COLO668 (cell line): ENCODE measurements at regions not wholly inside any gene's neighbourhood (a gene's known extent, or its start where the extent isn't known, plus 50 kb on each side); places are given as distances from the start of the nearest gene placed in this dataset.

Experiments used
- DNase-seq: peaks from one replicate; lab custom pipeline; 2025; ENCODE audit not compliant: unreplicated experiment; lab: John Stamatoyannopoulos, UW

DNA sequence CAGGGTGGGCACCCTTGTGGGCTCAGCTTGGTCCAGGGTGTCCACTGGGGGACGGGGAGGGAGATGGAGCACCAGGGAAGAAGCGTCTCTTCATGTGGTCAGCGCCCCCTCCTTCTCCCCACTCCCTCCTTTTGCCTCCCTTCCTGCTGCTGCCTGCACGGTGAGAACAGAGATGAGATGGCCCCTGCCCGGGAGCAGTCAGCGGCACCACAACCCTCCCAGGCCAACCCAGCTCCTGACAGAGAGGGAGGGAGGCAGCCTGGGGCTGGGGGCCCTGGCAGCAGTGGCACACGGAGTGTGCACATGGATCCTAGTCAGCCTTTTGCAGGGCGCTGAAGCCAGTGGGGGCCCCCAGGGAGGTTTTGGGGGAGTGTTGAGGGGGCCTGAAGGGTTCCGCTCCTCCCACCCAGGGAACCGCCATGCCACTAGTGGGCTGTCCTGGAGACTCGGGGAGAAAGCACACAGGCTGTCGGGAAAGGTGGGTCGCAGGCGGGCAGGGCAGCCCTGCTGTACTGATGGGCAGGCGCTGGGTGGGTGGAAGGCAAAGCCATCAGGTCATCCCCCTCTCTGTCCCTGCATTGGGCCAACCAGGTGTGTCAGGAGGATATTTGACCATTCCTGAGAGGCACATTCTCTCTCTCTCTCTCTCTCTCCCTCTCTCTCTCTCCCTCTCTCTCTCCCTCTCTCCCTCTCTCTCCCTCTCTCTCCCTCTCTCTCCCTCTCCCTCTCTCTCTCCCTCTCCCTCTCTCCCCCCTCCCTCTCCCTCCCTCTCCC is 94.3 kb upstream of the BHLHE23 start:
- no peak for DNase-seq

DNA sequence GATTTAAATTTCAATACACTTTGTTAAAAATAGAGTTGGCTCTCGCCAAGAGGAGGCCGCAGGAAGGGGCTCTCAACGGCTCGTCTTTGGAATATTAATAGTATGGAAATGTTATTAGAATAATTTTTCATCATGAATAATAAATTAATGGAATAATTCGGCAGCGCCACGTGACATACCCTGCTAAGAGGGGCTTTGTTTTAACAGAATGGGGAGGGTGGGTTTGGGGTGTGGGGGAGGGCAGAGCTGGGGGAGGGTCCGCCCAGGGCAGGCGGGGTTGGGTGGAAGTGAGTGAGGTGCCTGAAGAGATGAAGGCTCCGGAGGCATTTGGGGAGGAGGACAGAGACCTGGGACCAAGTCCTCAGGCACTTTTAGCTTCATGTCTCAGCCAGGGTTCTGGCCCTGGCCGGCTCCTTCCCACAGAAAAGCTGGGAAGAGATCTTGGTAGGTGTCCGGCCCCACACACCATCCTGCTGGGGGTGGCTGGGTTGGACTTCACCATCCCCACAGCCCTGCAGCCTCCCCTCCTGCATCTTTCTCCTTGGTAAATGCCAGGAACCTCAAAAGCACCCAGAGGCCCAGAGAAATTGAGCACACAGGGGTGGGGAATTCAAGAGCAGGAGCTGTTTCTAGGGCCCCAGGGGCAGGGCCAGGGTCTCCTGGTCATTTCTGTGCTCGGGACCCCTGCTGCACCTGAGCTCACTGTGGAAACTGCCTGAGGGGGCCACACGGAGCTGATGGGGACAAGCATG is 93.6 kb upstream of the BHLHE23 start:
- no peak for DNase-seq

DNA sequence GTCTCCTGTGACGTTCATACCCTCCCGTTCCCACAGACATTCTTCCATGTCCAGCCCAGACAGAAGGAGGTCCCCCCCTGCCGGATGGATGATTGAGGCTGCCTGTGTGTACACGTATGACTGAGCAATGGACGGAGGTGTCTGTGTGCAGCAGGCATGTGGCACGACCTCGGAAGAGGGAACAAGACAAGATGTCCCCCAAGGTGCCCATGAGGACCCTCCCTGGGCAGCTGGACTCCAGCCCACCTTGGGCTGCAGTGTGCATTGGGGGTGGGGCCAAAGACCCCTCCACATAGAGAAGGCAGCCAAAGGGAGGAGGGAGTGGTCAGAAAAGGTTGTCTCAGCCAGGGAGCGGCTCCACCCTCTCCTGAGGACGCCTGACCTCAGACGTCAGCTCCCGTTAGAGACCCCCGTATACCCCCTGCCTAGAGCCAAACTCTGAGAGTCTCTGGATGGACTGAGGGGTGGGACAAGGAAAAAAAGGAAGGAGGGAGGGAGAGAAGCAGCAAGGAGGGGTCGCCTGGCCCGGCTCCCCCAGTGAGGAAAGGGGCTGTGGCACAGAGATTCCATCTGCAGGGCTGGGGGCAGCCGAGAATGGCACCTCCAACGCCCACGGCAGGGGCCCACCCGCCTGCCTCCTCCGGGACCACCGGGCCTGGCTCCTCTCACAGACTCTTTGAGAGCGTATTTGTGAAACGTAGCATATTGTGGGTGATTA is 92.9 kb upstream of the BHLHE23 start:
- no peak for DNase-seq

DNA sequence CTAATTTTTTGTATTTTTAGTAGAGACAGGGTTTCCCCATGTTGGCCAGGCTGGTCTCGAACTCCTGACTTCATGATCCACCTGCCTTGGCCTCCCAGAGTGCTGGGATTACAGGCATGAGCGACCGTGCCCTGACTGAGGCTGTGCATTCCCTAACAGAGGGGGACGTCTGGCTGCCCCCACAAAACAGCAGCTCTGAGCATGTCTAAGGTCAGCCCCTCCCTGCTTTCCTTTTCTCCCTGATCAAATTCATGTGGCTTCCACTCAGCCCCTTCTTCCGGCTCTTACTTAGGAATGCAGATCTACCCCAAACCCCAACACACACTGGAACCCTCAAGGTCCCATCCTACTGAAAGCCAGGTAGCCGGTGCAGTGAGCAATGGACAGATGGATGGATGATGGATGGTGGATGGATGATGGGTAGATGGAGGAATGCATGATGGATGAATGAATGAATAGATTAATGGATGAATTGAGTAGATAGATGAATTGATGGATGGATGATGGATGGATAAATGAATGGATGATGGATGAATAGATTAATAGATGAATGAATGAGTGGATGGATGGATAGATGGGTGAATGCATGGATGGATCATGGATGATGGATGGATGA is 91.5 kb upstream of the BHLHE23 start:
- DNase-seq = no peak

DNA sequence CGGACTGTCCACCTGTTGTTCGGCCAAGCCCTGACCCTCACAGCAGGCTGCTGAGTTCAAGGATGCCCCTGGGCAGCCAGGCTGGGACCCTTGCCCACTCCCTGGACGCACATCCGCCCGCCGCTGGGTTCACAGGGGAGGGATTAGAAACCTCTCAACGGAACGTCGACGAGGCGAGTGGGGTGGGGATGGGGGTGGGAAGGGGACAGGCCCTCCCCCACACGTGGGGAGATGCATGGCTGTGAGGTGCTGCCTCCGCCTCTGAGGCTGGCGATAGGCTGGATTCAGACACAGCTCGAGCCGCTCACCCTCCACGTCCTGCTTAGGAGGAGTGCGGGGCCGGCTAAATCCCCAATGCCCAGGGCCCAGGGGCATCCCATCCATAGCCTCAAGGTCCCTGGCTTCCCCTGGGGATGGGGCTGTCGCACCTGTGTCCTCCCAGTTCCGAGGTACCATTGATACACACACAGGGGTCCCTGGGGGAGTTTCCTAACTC is 90.6 kb upstream of the BHLHE23 start:
- DNase-seq = no peak

DNA sequence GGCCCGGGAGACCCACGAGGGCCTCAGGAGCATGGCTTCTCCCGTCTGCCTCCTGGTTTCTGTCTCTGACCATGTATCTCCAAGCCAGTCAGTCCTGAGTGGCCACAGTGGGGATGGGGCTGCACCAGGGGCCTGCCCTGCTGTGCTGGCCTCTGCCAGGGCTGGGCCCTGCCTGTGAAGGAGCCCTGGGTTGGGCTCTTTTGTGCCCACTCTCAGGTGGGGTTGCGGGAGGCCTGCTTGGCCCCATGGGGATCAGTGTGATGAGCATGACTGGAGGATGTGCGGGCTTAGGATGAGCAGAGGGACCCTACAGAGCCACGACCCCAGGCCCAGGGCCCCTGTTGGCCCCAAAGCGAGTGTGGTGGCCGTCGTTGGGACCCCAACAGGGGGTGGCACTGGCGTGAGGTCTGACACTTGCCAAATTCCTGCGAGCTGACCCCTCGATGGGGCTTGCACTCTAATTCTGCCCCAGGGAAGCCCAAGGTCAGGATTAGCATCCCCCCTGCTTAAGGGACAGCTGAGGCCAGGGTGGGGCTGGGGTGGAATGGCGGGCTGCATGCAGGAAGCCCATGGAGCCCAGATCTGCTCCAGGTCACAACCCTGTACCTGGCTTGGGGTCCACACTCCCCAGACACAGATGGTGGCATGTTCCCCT is 90.0 kb upstream of the BHLHE23 start:
- DNase-seq = no peak

DNA sequence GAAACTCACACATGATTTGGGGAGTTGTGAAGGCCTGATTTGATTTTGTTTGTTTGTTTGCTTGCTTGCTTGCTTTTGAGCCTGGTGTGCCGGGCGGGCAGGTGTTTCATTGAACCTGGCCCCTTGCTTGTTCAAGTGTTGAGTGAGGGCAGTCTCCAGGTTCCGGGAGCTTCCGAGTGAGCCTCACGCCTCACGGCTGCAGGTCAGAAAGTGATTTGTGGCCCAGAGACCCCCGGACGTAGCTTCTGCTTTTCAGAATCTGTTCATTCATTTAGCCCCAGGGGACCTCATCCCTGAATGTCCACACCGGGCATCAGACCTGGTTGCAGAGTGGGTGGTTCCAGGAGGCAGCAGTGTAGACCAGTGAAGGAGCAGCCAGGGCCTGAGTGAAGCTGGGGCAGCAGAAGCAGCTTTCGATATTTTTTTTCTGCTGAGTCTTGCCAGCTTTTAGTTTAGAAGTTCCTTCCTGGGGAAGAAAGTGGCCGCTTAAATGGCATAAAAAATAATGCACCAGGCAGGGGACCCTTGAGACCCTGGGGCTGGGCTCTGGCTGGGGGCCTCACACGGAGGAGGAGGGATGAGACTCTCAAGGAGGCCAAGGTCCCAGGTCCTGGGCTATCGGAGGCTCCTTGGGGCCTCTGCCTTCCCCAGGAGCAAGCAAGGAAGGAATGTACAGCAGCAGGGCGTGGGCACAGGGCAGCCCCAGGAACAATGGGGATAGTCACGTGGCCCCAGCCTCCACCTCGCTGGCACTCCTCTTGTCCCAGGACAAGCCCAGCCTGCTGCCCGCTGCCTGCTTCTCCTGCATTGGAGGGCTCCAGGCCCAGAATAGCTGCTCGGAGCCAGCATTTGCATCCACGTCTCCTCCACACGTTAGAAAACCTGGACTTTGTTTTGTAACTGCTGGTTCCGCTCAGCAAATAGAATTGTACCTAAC is 89.2 kb upstream of the BHLHE23 start:
- DNase-seq = no peak

DNA sequence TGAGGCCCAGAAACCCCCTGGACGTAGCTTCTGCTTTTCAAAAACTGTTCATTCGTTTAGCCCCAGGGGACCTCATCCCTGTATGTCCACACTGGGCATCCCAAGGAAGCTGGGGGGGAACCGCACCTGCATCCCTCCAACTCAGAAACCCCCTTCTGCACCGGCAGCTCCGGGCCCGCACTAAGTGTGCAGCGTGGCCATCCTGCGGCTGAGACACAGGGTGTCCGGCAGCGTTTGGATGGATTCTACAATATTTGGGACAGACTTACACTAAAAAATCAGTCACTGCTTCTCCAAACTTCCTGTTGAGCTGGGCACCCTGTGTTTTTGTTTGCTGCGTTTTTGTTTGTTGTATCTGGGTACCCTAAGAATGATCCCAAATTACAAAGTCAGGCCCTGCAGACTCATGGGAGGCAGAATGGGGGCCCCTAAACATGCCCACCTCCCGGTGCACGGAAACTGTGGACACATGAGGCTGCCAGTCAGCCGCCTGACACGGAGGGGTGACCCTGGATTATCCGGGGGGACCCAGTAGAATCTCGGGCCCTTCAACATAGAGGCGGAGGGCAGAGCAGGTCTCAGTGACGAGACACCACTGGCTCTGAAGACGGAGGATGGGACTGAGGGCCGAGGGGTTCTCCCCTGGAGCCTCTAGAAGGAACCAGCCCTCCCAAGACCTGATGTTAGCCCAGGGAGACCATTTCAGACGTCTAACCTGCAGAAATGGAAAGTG is 88.2 kb upstream of the BHLHE23 start:
- no peak for DNase-seq

DNA sequence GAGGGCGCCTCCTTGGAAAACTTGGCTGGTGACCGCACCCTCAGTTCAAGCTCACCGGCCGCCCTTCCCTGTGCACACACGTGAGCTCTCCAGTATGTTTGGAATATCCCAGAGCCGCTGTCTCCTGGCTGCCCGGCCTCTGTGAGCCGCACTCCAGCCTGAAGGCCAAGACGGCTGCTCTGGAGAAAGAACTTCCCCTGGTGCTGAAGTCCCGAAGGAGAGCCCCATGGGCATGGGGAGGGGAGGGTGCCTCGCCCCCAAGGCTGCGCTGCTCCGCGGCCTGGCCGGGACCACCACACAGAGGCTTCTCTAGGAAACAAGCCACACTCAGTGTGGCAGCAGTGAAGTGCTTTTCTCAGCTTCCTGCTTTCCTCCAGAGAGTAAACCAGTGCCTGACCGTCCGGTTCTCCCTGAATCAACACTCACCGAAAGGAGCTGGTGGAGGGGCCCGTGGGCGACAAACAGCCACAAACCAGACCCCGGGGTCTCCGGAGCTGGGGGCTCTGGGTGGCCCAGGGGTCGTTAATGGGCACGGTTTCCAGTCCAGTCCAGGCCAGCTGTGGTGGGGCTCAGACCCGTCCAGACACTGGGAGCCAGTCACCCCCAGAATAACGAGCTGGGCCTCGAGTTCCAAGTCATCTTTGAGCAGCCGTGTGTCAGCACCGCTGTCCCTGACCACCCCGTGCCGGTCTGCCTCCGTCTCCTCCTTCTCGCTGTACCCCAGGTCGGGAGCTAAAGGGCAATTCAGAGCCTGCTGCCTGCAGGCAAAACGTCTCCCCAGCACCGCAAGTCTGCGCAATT is 87.4 kb upstream of the BHLHE23 start:
- DNase-seq = no peak

DNA sequence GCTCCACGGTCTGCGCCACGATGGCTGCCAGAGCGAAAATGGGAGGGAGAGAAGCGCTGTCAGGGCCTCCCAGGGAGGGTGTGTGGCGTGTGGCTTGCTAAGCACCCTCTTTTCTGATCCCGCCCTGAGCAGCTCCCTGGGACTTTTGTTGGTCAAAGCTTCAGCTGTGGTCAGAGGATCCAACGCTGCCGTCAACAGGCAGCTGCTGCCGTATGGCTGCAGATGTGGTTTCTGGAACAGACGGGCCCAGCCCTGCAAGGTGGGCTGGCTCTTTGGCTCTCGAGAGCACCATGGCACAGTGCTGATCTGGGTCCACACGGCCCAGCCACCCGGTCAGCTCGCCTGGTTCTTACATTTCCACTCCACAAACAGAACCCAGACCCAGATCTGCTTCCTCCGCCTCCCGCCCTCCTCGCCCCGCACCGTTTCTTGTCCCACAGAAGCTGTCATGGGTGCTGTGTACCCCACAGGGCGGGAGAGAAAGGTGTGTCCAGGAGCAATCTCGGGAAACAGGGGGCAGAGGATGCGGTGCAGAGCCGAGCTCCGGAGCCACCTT is 86.0 kb upstream of the BHLHE23 start:
- DNase-seq = no peak

DNA sequence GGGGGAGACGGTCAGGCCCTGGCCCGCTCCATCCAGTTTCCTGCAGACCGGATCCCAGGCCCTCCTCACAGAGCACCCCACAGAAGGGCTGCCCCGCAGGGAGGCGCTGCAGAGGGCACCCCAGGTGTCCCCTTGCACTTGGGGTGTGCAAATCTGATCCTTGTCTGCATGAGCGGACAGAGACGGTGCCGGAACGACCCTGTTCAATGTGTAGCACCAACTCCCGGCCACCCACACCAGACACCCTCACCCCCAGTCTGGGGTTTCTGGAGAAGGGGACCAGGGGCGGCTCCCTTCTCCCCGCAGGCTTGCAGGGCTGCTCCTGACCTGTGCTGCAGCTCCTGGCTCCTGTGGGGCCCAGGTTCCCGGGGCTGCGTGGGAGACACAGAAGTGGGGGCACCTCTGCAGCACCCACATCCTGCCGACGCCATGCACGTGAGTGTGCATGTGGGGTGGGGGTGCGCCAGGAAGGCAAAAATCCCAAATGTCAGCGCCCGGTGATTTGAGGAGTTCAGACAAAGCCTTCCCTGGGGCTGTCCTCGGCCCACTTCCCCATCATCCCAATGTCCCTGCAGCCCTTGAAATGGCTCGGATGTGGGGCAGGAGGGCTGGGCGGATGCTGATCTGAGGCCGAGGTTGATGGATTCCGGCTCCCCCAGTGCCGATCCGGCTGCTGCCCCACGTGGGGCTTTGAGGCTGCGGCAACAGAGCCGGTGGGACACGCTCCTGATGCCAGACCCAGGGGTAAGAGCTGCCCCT is 85.3 kb upstream of the BHLHE23 start:
- no peak for DNase-seq

DNA sequence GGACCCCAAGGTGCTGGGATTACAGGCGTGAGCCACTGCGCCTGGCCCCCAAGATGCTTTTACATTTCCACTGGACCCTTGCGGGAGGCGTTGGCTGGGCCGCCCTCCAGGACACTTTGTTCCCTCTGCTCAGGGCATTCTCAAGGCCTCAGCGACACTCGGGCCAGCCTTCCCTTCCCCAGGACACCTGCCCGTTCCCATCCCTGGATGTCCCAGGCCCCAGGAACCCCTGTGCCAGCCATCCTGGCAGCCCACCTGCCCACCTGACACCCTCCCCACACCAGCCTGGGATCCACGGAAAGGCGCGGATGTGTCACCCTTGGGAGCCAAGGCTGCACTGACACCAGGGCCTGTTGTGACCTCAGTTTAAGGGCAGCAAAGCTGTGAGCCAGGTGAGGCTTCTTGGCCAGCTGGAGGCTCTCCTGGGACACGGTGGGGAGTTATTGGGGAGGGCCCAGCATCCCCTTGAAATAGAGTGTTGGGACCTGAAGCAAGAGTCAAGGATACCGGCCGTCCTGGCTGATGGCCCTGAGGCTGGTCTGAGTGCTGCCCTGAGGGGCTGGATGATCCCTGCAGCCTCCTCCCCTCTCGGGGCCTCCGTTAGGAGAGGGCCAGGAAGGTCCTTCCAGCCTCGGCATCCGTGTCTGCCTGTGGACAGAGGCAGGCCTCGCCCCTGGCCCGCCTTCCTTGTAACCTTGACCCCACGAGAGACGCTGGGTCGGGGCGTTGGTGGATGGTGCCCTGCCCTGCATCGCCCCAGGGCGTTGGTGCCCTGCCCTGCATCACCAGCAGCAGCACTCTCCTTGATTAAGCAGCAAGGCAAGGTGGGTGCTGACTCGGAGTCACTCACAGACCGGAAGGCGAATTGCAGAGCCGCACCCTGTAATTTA is 84.2 kb upstream of the BHLHE23 start:
- DNase-seq = no peak

DNA sequence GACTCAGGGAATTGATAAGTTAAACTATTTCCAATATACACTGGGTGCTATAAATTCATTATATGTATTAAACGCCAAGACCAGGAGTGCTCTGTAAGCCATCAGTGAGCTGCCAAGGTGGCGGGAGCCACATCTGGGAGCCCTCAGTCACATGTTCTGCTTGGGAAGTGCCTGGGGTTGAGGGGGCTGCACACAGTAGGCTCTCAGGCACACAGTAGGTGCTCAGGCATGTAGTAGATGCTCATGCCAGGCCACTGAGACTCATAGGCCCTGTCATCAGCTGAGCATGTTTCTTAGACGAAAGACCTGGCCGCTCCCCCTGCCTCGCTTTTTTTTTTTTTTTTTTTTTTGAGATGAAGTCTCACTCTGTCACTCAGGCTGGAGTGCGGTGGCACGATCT is 83.3 kb upstream of the BHLHE23 start:
- no peak for DNase-seq

DNA sequence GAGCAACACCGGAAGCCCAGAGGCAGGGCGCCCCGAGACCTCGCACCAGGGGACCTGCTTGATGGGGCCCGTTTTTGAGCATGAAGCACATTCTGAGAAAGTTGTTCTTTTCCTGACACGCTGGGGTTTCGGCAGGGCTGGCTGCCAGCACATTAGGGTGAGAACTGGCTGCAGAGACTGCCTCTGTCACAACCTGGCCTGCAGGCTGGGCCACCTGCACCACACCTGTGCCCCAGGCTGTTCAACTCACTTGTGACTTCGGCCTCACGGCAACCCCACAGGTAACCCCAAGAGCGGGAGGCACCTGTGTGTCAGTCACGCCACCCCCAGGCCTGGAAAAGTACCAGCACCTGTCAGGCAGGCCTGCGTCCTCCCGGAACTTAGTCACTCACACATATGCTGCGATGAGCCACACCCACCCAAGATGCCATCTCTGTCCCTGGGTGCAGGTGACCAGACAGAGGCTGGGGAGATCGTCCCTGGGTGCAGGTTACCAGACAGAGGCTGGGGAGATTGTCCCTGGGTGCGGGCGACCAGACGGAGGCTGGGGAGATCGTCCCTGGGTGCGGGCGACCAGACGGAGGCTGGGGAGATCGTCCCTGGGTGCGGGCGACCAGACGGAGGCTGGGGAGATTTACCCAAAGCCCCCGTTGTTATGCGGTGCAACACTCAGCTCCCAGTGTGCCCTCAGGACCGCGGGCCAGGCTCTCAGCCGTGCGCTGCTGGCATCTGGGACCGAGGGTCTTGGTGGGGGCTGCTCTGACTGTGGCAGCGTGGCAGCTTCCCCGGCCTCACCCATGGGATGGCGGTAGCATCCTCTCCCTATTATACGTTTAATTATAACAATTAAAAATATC is 82.5 kb upstream of the BHLHE23 start:
- peak; percentile 51 for DNase-seq
